ENCODE measurements at regions not wholly inside any gene's neighbourhood (a gene's known extent, or its start where the extent isn't known, plus 50 kb on each side); places are given as distances from the start of the nearest gene placed in this dataset.
A peak's percentile ranks its signal among the peaks of the same experiment; 100 is the strongest.

- TF ChIP-seq RAD21 (IDR thresholded peaks at IDR 0.05 in 1 of 2, conservative IDR thresholded peaks at IDR 0.05 in 1 of 2; ENCODE audit: low read depth in 2 of 2, low read length in 2 of 2) = peak in 1 of 2 experiments; percentile 3; a peak in 1 of 4 replicates
- TF ChIP-seq KDM1A (IDR thresholded peaks at IDR 0.05; ENCODE audit: borderline replicate concordance, low read length) = no peak
- TF ChIP-seq MAX (IDR thresholded peaks at IDR 0.05) = peak; percentile 24
- TF ChIP-seq SRF (IDR thresholded peaks at IDR 0.05; ENCODE audit: low read depth, low read length) = no peak
- TF ChIP-seq EZH2 (IDR thresholded peaks at IDR 0.05; ENCODE audit: low read depth, low read length, severe bottlenecking) = peak; percentile 44
These were observed 97.1 kb downstream of the TNFAIP2 start (continued) for GRCh38 chr14:103220134-103220981.
